ENCODE measurements at regions not wholly inside any gene's neighbourhood (a gene's known extent, or its start where the extent isn't known, plus 50 kb on each side); places are given as distances from the start of the nearest gene placed in this dataset.

DNA sequence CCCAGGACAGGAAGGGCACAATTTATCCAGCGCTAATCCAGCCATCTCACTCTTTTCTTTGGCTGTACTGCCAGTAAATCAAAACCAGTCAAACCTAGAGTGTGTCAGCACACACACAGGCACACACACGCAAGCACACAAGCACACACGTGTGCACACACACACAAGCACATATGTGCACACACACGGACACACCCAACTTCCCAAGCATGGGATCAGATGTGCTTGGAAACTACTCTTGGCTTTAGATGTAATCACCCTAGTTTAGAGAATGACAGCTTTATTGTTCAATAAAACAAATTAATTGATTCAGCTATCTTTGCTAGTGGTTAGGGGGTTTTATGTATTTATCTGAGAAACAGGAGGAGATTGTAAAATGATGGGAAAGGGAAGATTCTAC lies 615.0 kb upstream of the MKI67 start:
- no peak for DNase-seq (ENCODE audit: low read depth in 2 of 2)

- DNase-seq (ENCODE audit: low read depth in 2 of 2), result no peak
Observed at GRCh38 chr10:128741680-128742079, 615.5 kb upstream of the MKI67 start.

DNA sequence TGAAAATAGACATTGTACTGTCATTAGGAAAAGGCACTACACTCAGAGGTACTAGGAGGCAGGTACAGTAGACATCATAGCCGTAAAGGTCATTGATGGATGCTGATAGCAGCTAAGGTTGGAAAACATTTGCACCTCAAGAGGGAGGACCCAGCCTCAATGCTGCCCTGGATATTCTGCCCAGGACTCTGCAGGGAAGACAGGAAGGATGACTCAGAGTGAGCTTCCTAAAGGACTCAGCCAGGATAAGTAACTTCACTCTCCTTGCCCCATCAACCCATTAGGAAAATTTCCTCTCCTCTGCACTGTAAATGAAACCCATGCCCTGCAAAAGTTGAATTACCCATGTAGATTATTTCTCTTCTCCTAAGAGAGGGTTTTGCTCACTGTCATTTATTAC lies 617.9 kb upstream of the MKI67 start:
- no peak for DNase-seq (ENCODE audit: low read depth in 2 of 2)

DNA sequence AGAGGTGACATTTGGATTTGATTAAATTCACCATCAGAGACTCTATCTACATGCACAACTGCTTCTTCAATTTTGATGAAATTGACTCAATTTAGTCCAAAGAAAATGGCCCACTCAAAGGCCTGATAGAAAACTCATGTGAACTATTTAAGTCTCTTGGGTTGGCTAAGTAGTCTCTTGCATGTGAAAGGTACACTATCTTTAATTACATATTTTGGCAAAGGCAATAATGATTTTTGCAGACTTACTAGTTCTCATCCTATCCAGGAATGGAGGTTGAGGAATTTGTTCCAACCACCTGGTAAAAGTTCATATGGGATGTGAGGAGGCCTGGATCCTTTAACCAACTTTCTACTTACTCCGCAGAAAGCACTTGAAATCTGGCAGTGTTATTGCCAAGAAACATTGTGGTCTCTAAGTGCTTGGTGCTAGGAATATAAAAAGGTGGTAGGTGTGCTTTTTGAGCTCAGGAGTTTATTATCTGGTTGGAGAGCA lies 618.6 kb upstream of the MKI67 start:
- no peak for DNase-seq (ENCODE audit: low read depth in 2 of 2)

DNA sequence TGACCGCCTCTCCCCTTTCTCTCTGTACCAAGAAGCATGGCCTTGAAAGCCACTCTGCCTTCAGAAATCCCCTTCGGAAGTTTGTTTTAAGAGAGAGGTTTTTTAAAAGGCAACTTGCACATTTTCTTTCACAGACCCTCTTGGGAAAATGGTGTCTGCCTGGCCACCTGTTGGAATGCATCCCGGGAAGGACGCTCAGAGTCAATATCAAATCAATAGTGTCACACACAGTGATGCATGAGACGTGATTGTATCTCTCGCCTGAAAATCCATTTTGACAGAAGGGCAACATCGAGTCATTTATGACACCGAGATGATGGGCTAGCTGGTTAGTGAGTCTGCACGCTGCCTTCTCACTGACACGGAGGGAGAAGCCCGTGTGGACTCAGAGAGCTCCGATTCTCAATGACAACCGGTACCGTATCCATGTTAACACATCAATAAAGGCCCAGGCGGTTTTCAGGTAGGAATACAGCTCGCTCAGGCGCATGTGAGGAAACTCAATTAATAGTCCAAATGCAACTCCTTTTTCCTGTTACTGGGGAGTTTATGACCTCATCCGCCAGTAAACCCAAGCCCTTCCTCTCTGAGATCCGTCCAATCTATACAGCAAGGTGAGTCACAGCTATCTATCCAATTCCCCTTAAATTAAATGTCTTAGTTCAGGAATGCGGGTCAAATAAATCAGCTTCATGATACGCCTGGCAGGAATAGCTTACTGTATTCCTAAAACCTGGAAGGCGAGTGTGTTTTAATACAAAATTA lies 621.5 kb upstream of the MKI67 start:
- no peak for DNase-seq (ENCODE audit: low read depth in 2 of 2)

DNA sequence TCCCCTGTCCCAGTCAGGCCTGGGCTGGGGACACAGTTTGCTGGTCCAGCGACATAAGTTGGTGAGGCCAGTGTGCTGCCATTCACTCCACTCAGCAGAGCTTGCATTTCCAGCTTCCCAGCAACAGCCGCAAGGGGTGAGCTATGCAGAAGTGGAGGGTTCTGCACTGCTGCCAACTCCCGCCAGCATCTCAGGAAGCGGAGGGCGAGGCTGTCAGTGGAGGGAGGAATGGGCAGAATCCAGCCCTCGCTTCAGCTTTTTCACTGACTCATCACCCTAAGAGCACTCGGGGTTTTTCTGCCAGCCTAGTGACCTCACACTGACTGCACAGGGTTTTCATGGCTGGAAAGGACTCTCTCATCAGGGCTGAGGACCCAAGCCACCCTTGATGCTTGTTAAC lies 625.1 kb upstream of the MKI67 start:
- no peak for DNase-seq (ENCODE audit: low read depth in 2 of 2)

- no peak for DNase-seq (ENCODE audit: low read depth in 2 of 2)
Observed at GRCh38 chr10:128751851-128752250, 625.6 kb upstream of the MKI67 start.

- DNase-seq (ENCODE audit: low read depth in 2 of 2), result no peak
Observed at GRCh38 chr10:128759174-128759573, 633.0 kb upstream of the MKI67 start.

DNA sequence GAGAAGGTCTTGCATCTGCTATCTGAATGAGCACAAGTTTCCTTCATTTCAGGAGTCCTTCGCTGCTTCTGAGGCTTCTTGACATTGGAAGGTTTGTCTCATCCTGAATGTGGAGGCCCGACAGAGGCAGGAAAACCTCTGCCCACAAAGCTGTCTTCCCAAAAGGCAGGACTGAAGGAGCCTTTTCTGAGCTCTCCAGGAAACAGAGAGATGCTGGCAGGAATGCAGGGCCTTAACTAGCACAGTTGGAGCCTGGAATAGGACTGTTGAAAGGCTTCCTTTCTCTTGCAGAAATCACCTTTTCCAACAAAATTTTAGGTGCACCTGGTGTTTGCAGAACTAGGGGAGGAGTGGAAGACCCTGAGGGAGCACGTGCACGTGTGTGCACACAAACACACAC lies 637.4 kb upstream of the MKI67 start:
- no peak for DNase-seq (ENCODE audit: low read depth in 2 of 2)

DNA sequence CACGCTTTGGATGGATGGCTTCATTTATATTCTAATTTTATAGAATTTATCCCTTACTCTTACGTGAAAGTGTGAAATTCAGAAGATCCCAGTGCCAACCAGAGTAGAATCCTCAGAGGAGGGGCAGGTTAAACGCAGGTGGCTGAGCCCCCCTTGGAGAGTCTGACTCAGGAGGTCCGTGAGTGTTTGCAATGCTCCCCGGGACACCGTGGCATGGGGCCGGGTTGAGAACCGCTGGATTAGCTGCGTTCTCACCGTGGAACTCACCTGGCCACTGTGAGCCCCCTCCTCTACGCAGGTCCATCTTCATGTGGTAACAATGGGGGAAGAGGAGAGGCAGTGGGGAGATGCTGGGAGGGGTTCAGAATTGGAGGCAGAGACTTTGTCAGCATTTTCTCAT lies 638.0 kb upstream of the MKI67 start:
- DNase-seq (ENCODE audit: low read depth in 2 of 2), result no peak

- DNase-seq (ENCODE audit: low read depth in 2 of 2), result no peak
Observed at GRCh38 chr10:128766915-128767314, 640.7 kb upstream of the MKI67 start.

GRCh38 chr10:128774979-128775378 lies 648.8 kb upstream of the MKI67 start:
- DNase-seq (ENCODE audit: low read depth in 2 of 2), result no peak

GRCh38 chr10:128775743-128776142 lies 649.5 kb upstream of the MKI67 start:
- no peak for DNase-seq (ENCODE audit: low read depth in 2 of 2)

- DNase-seq (ENCODE audit: low read depth in 2 of 2), result no peak
Observed at GRCh38 chr10:128776673-128777252, 650.5 kb upstream of the MKI67 start.

- no peak for DNase-seq (ENCODE audit: low read depth in 2 of 2)
Observed at GRCh38 chr10:128777342-128777741, 651.1 kb upstream of the MKI67 start.

DNA sequence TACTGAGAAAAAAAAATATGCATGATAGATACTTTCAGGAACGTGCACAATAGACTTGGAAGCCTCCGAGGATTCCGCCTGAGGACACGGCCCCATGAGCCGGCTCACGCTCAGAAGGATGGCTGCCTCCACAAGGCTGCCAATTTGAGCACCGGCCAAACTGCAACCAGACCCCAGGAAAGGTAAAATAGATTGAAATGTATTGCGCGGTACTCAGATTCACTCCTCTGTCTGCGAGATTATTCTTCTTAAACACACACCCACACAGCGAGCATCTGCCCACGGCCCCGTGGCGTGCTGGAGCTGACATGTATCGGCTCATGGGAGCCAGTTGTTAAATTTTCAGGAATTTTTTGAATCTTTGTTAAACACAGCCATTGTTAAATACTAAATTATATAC lies 653.2 kb upstream of the MKI67 start:
- DNase-seq (ENCODE audit: low read depth in 2 of 2), result no peak

- DNase-seq (ENCODE audit: low read depth in 2 of 2), result no peak
Observed at GRCh38 chr10:128780156-128780761, 654.0 kb upstream of the MKI67 start.

- DNase-seq (ENCODE audit: low read depth in 2 of 2), result no peak
Observed at GRCh38 chr10:128781637-128782036, 655.4 kb upstream of the MKI67 start.

GRCh38 chr10:128784444-128784843 lies 658.2 kb upstream of the MKI67 start:
- no peak for DNase-seq (ENCODE audit: low read depth in 2 of 2)

DNA sequence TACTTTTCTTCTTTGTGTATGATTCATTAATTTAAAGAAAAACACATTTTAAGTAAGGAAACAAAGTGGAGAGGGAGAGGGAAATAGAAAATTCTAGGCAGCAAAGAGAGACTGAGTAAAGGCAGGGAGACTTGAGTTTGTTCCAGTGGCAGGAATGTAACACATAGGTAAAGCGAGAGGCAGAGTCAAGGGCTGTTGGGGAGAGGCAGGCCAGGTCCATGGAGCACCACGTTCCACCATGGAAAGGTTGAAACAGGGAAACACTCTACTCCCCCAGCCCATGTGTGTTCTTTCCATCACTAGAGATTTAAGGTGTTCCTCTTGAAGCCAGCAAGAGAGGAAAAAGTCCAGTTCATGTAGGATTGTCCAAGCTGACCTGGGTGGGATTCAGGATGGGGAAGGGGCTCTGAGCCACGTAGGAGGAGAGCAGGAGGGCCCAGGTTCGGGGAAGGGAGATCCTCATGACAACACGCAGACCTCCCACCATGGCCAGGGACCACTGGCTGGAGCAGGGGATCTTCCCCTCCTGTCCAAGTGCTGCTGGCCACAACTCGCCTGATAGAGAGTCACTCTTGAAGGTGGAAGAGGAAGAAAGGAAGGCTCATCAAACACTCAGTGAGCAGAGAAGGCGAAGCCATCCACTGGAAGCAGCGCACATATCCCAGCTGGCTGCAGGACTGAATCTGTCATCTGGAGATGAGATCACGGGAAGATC lies 666.4 kb upstream of the MKI67 start:
- DNase-seq (ENCODE audit: low read depth in 2 of 2), result no peak

- no peak for DNase-seq (ENCODE audit: low read depth in 2 of 2)
Observed at GRCh38 chr10:128793726-128794655, 667.8 kb upstream of the MKI67 start.
